Endothelial cell of umbilical vein (primary cell): ENCODE measurements at regions not wholly inside any gene's neighbourhood (a gene's known extent, or its start where the extent isn't known, plus 50 kb on each side); places are given as distances from the start of the nearest gene placed in this dataset.

ENCODE experiments used
- JUN ChIP-seq: IDR thresholded peaks from 2 replicates; pipeline ENCODE4 v1.6.1; 2011; ENCODE audit warnings: borderline replicate concordance, low read depth; ENCODE audit not compliant: insufficient read length, insufficient read depth
- MAX ChIP-seq: IDR thresholded peaks from 2 replicates; pipeline ENCODE4 v1.6.1; 2011; ENCODE audit not compliant: insufficient read depth, insufficient read length
- POLR2A ChIP-seq: IDR thresholded peaks from 2 replicates; pipeline ENCODE4 v1.6.1; 2012; ENCODE audit warnings: low read depth, mild to moderate bottlenecking, control low read depth, low read length
- POLR2AphosphoS5 ChIP-seq: IDR thresholded peaks from 2 replicates; pipeline ENCODE4 v1.6.1; 2012; ENCODE audit warnings: low read depth, mild to moderate bottlenecking, control low read depth, low read length, moderate library complexity; ENCODE audit not compliant: insufficient read depth
- TF ChIP-seq, protein P1 (sequence below), 2 donors: IDR thresholded peaks; 1 replicate in 1 of 2; 2 replicates in 1 of 2; pipeline ENCODE4 v1.5.1; 2011; ENCODE audit warnings: low read length in 2 of 2, mild to moderate bottlenecking in 2 of 2, moderate library complexity in 2 of 2, control low read depth in 1 of 2, inconsistent platforms in 1 of 2, low read depth in 1 of 2; ENCODE audit not compliant: insufficient read depth in 1 of 2; ENCODE audit errors: extremely low read depth in 1 of 2

DNA sequence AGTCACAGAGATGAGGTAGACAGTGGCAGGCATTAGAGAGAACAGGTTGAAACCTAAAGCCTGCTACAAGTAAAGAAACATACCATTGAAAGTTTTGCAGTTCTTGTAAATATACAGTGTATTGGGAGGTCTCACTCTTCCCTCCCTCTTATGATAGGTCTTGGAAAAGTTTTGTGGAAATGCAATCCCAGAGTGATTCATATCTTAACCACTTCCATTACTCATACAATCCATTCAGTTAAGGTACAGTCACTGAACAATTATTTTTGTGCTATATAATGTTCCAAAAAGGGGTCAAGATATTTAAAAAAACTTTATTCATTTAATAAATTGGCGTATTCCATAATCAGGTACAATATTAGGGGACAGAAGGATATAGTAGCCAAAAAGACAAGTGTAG, 737.7 kb upstream of the ALCAM start:
- TF ChIP-seq, protein P1, sequence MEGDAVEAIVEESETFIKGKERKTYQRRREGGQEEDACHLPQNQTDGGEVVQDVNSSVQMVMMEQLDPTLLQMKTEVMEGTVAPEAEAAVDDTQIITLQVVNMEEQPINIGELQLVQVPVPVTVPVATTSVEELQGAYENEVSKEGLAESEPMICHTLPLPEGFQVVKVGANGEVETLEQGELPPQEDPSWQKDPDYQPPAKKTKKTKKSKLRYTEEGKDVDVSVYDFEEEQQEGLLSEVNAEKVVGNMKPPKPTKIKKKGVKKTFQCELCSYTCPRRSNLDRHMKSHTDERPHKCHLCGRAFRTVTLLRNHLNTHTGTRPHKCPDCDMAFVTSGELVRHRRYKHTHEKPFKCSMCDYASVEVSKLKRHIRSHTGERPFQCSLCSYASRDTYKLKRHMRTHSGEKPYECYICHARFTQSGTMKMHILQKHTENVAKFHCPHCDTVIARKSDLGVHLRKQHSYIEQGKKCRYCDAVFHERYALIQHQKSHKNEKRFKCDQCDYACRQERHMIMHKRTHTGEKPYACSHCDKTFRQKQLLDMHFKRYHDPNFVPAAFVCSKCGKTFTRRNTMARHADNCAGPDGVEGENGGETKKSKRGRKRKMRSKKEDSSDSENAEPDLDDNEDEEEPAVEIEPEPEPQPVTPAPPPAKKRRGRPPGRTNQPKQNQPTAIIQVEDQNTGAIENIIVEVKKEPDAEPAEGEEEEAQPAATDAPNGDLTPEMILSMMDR (IDR thresholded peaks at IDR 0.05; ENCODE audit: extremely low read depth in 1 of 2, insufficient read depth in 1 of 2, low read depth in 1 of 2, low read length in 2 of 2): no peak
- TF ChIP-seq JUN: peak; percentile 86
- no peak for TF ChIP-seq MAX
- TF ChIP-seq POLR2AphosphoS5: no peak
- TF ChIP-seq POLR2A: no peak
